HG03159 (cell line): ENCODE measurements at regions not wholly inside any gene's neighbourhood (a gene's known extent, or its start where the extent isn't known, plus 50 kb on each side); places are given as distances from the start of the nearest gene placed in this dataset.

Experiments used
- ATAC-seq: cut with Tn5 transposase; IDR thresholded peaks from one replicate; pipeline ENCODE4 v1.9.1; 2021; ENCODE audit warnings: mild to moderate bottlenecking, moderate library complexity; ENCODE audit not compliant: unreplicated experiment

GRCh38 chr17:56085576-56086267 lies 67.6 kb upstream of the ANKFN1 start:
- no peak for ATAC-seq

GRCh38 chr17:56087199-56087598 lies 66.1 kb upstream of the ANKFN1 start:
- ATAC-seq = no peak

GRCh38 chr17:56096026-56096810 lies 57.1 kb upstream of the ANKFN1 start:
- ATAC-seq = no peak

- ATAC-seq = no peak
Observed at GRCh38 chr17:56098746-56099145, 54.5 kb upstream of the ANKFN1 start.

- no peak for ATAC-seq
Observed at GRCh38 chr17:56099649-56100048, 53.6 kb upstream of the ANKFN1 start.
